ENCODE measurements at regions not wholly inside any gene's neighbourhood (a gene's known extent, or its start where the extent isn't known, plus 50 kb on each side); places are given as distances from the start of the nearest gene placed in this dataset.
"Not testable (repeated sequence)": the region's sequence is repeated elsewhere in the genome, so short reads cannot be mapped to it uniquely, and the experiment has no call there.

DNA sequence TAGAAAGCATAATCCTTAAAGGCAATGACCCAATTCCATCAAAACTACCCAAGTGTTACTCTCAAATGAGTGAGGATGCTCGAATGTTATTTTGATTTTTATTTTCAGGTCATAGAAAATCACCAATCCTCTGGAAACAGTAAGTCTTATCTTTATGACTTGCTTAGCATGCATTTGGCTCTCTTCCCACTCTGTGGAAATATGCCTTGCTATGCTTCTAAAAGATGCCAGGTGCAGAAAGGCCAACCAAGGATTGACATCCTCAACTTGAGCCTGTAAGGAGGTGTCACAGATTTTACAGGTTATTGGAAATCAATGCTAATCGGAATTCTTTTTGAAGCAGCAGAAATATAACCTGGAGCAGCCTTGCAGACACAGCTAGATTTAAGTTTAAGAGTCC lies 543.9 kb upstream of the LINC00305 start:
- TF ChIP-seq, protein P1, sequence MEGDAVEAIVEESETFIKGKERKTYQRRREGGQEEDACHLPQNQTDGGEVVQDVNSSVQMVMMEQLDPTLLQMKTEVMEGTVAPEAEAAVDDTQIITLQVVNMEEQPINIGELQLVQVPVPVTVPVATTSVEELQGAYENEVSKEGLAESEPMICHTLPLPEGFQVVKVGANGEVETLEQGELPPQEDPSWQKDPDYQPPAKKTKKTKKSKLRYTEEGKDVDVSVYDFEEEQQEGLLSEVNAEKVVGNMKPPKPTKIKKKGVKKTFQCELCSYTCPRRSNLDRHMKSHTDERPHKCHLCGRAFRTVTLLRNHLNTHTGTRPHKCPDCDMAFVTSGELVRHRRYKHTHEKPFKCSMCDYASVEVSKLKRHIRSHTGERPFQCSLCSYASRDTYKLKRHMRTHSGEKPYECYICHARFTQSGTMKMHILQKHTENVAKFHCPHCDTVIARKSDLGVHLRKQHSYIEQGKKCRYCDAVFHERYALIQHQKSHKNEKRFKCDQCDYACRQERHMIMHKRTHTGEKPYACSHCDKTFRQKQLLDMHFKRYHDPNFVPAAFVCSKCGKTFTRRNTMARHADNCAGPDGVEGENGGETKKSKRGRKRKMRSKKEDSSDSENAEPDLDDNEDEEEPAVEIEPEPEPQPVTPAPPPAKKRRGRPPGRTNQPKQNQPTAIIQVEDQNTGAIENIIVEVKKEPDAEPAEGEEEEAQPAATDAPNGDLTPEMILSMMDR (IDR thresholded peaks at IDR 0.05; ENCODE audit: insufficient read depth, low read depth, low read length): no peak
- no peak for DNase-seq (ENCODE audit: low read depth)
- no peak overlapping the region for H3K4me3 ChIP-seq (ENCODE audit: low read depth, low read length)

DNA sequence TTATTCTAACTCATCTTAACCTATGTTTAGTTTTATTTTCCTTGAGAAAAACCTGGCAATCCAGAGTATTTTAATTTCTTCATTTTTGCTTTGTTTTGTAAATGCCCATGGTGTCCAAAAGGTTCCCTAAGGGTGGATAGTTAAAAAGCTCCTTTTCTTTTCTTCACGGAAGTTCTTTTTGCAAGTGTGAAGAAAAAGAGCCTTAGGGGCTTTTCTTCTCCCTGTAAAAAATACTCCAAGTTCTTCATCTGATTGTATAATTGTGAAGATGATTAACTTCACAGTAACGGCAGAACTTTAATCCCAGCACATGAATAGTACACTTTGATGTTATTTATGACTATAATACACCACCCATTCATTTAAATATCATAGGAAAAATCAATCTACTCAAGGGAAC lies 530.2 kb upstream of the LINC00305 start:
- DNase-seq (ENCODE audit: low read depth): no peak
- TF ChIP-seq, protein P1 (IDR thresholded peaks at IDR 0.05; ENCODE audit: insufficient read depth, low read depth, low read length): no peak
- no peak overlapping the region for H3K4me3 ChIP-seq (ENCODE audit: low read depth, low read length)

DNA sequence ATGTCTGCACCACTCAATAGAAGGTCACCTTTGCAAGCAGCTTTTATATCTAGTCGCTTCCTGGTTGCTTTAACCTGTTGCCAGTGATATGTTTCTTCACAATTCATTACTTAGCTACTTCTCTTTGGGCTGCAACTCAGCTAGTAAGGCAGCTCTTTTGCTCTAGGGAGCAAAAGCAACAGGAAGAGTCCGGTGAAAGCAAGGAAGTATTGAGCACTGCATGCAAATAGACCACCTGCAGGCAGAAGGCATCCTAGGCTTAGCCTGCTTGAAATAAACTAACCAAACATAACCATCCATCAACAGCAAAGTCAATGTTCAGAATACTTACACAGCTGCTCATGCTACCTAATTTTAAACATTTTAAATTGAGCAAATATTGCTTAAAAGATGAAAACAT lies 529.2 kb upstream of the LINC00305 start:
- TF ChIP-seq, protein P1 (IDR thresholded peaks at IDR 0.05; ENCODE audit: insufficient read depth, low read depth, low read length): no peak
- H3K4me3 ChIP-seq (ENCODE audit: low read depth, low read length): no peak overlapping the region
- no peak for DNase-seq (ENCODE audit: low read depth)

DNA sequence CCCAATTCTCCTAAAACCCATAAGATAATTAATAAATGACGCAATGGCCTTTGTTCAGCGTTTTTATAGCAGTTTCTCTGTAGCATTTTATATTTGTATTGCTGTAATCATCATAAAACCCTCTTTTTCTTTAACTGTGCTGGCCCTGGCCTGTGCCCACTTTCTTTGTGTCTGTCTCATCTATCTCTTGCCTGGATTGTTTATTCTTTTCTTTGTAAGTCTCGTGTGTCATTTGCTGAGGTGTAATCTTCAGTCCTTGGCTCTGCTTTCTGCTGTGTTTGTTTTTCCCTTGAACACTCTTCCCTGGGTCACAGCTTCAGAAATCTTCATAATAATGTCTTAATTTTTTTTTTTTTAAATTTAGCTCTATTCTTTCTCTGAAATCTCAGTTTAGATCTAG lies 525.8 kb upstream of the LINC00305 start:
- no peak overlapping the region for H3K4me3 ChIP-seq (ENCODE audit: low read depth, low read length)
- no peak for DNase-seq (ENCODE audit: low read depth)
- TF ChIP-seq, protein P1 (IDR thresholded peaks at IDR 0.05; ENCODE audit: insufficient read depth, low read depth, low read length): no peak

DNA sequence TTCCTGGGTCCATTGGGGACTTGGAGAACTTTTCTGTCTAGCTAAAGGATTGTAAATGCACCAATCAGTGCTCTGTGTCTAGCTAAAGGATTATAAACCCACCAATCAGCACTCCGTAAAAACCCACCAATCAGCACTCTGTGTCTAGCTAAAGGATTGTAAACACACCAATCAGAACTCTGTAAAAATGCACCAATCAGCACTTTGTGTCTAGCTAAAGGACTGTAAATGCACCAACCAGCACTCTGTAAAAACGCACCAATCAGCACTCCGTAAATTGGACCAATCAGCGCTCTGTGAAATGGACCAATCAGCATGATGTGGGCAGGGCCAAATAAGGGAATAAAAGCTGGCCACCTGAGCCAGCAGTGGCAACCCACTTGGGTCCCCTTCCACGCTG lies 522.4 kb upstream of the LINC00305 start:
- not testable (repeated sequence) for H3K4me3 ChIP-seq (ENCODE audit: low read depth, low read length); DNase-seq (ENCODE audit: low read depth)

DNA sequence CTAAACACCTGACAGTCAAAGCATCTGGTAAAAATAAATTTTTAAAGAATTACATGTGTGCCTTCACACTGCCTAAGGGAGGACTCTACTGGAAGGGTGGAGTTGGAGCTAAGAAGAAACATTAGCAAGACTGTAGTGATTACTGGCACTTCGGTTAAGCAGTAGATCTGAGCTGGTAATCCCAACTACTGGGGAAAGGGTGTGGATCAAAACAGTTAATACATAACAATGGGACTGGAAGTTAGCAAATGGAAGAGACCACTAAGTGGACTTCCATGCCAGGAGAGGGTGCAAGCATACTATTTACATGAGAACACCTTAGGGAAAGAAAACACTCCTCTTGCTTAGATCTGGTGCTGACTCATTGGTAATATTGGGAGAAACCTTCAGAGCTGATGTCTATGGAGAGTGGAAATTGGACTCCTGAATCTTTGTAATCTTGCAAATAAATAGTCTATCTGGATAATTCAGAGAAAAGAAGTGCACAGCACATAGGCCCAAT lies 519.6 kb upstream of the LINC00305 start:
- no peak overlapping the region for H3K4me3 ChIP-seq (ENCODE audit: low read depth, low read length)
- TF ChIP-seq, protein P1 (IDR thresholded peaks at IDR 0.05; ENCODE audit: insufficient read depth, low read depth, low read length): no peak
- DNase-seq (ENCODE audit: low read depth): no peak

DNA sequence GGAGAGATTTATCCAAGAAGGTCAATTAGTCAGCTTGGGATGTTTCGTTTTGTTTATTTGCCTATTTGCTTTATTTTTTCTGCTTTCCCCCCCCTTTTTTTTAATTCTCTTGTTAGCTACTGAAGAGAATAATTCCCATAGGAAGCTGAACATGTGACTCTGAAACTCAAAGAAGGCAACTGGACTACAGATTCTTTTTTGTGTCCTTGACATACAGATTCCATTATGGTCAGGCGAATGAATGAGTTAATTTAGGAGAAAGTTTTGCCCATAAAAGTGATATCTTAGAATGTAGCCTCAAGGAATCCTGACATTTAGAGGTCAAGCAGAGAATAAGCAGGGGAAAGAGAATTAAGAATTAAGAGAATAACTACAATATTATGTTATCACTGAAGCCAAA lies 514.2 kb upstream of the LINC00305 start:
- TF ChIP-seq, protein P1 (IDR thresholded peaks at IDR 0.05; ENCODE audit: insufficient read depth, low read depth, low read length): no peak
- no peak for DNase-seq (ENCODE audit: low read depth)
- no peak overlapping the region for H3K4me3 ChIP-seq (ENCODE audit: low read depth, low read length)

All from fibroblast of villous mesenchyme (primary cell).